Colonic mucosa (tissue), 4 donors: ENCODE measurements at regions not wholly inside any gene's neighbourhood (a gene's known extent, or its start where the extent isn't known, plus 50 kb on each side); places are given as distances from the start of the nearest gene placed in this dataset.

Experiments
- DNase-seq: peaks from one replicate; pipeline ENCODE4 v3.0.0-alpha.2; 2020
- H3K27ac ChIP-seq: fragments of 200-600 bp; one replicate; pipeline ENCODE4 v1.8.0; 2021
- H3K27me3 ChIP-seq: fragments of 200-600 bp; one replicate; pipeline ENCODE4 v1.8.0; 2021
- H3K36me3 ChIP-seq: fragments of 200-600 bp; one replicate; pipeline ENCODE4 v1.8.0; 2021
- H3K4me1 ChIP-seq: fragments of 200-600 bp; one replicate; pipeline ENCODE4 v1.8.0; 2021; ENCODE audit warnings: mild to moderate bottlenecking
- H3K4me3 ChIP-seq: fragments of 200-600 bp; one replicate; pipeline ENCODE4 v1.8.0; 2021
- H3K9ac ChIP-seq, 2 donors: one replicate each; pipeline ENCODE4 v1.7.0; 2013; ENCODE audit warnings: control low read depth in 2 of 2, low read depth in 2 of 2, low read length in 2 of 2
- H3K9me3 ChIP-seq: fragments of 200-600 bp; one replicate; pipeline ENCODE4 v1.8.0; 2021
- CTCF ChIP-seq: fragments of 200-600 bp; IDR thresholded peaks from one replicate; pipeline ENCODE4 v1.8.0; 2022; ENCODE audit warnings: antibody characterized with exemption, mild to moderate bottlenecking
- intact Hi-C: fragments of 100-400 bp; cut with DNase I; formaldehyde crosslinking; loops from one replicate; pipeline ENCODE4 v1.14.1; 2022
- donor health status: healthy.
- donor health status: DM: no; HTN: no; CAD: no.
- donor health status: DM: no; HTN: no; CAD: no.

GRCh38 chr17:70834039-70834438 is 664.7 kb downstream of the KCNJ2 start:
- intact Hi-C loops: no loop called here
- no peak for DNase-seq
- Histone ChIP-seq H3K36me3 (no peaks in the 10 kb centered on the region), H3K9me3 (no peaks in the 10 kb centered on the region), H3K9ac (no peak overlapping the region), H3K4me1 (no peaks in the 10 kb centered on the region), H3K4me3 (no peak overlapping the region), H3K27me3 (no peaks in the 10 kb centered on the region), H3K27ac (no peak overlapping the region)
- no peak for TF ChIP-seq CTCF

GRCh38 chr17:70848785-70849184 is 679.5 kb downstream of the KCNJ2 start:
- TF ChIP-seq CTCF: no peak
- H3K27ac ChIP-seq: no peak overlapping the region
- no peaks in the 10 kb centered on the region for H3K36me3 ChIP-seq
- no peak overlapping the region for H3K9ac ChIP-seq
- no peaks in the 10 kb centered on the region for H3K27me3 ChIP-seq
- no peak for DNase-seq
- no peaks in the 10 kb centered on the region for H3K4me1 ChIP-seq
- intact Hi-C loops: no loop called here
- H3K9me3 ChIP-seq: no peaks in the 10 kb centered on the region
- H3K4me3 ChIP-seq: no peak overlapping the region

DNA sequence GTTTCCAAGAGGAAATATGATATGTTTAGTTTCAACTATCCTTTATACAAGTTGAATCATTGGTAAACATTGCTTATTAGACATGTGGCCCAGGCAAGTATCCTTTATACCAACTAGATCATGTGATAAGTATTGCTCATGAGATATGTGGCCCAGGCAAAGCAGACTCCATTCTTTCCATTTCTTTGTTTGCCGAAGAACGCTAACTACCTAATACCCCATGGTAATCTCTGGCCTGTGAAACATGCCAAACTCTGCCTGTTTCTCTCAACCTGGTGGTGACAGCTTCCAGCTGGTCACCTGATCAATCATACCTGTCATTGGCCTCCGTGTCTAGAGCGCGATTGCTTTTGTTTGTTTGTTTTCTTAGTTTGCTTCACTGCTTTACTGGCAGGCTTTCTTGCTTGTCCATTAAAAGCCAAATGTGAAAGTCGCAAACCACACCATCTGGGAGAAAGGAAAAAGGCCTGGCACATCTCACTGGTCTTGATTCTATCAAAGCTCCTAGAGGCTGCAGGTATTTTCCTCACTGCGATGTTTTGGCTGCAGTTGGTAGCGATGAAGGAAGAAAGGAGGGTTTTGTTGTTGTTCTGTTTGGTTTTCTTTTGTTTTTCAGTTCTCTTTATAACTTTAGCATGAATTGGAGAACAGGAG is 686.2 kb downstream of the KCNJ2 start:
- Histone ChIP-seq H3K27me3 (no peaks in the 10 kb centered on the region), H3K36me3 (no peaks in the 10 kb centered on the region), H3K27ac (no peak overlapping the region), H3K4me3 (no peak overlapping the region), H3K9ac (no peak overlapping the region), H3K4me1 (no peaks in the 10 kb centered on the region), H3K9me3 (no peaks in the 10 kb centered on the region)
- DNase-seq: no peak
- TF ChIP-seq CTCF: no peak
- intact Hi-C loops: no loop called here

GRCh38 chr17:70857351-70857750 is 688.0 kb downstream of the KCNJ2 start:
- no peak overlapping the region for H3K27ac ChIP-seq
- H3K27me3 ChIP-seq: no peaks in the 10 kb centered on the region
- H3K4me1 ChIP-seq: no peaks in the 10 kb centered on the region
- H3K9me3 ChIP-seq: no peaks in the 10 kb centered on the region
- H3K4me3 ChIP-seq: no peak overlapping the region
- intact Hi-C loops: no loop called here
- DNase-seq: no peak
- TF ChIP-seq CTCF: no peak
- no peaks in the 10 kb centered on the region for H3K36me3 ChIP-seq
- no peak overlapping the region for H3K9ac ChIP-seq

DNA sequence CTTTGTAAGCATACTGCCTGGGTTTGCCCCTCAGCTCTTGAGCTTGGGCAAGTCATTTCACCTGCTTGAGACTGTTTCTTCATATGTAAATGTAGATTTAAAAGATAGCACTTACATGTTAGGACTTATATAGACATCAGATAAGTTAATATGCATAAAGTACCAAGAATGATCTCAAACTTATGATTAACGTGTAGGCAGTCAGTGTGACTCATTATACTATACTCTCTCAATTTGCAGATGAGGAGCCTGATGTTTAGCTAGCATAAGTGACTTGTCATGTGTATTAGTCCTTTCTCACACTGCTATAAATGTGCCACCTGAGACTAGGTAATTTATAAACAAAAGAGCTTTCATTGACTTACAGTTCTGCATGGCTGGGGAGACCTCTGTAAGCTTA is 690.5 kb downstream of the KCNJ2 start:
- H3K4me3 ChIP-seq: no peak overlapping the region
- no peak for TF ChIP-seq CTCF
- H3K9me3 ChIP-seq: no peaks in the 10 kb centered on the region
- H3K27me3 ChIP-seq: no peaks in the 10 kb centered on the region
- H3K36me3 ChIP-seq: no peaks in the 10 kb centered on the region
- H3K4me1 ChIP-seq: no peaks in the 10 kb centered on the region
- no peak overlapping the region for H3K9ac ChIP-seq
- H3K27ac ChIP-seq: no peak overlapping the region
- no peak for DNase-seq
- intact Hi-C loops: no loop called here
